ENCODE measurements at regions not wholly inside any gene's neighbourhood (a gene's known extent, or its start where the extent isn't known, plus 50 kb on each side); places are given as distances from the start of the nearest gene placed in this dataset.

DNA sequence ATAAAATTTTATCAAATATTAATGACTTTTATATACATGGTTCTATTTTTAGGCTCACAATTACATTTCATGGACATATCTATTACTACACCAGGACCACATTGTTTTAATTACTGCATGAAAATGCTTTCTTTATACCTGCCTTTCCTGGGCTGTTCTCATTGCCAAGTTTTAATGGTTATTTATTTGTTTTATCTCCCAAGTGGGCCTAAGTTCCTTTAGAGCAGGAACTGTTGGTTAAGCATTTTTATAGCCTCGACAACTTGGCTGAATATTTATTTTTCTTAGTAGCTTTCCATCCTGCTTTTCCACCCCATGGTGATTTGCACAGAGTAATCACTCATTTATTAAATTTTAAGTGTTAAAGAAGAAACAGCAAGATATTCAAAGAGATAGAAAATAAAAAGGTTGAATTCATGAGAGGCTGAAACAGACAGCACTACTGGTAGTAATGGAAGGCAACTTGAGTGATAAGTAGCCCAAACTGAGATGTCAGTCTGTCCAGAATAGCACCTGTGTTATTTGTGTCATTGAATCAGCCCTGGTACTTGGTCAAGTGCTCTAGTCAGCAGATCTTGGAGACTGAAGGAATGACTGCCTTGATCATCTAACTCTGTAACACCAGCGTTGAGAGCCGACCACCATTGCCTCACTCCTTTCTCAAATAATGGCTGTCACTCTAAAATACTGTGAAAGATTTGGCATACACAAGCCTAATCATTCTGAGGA, 119.1 kb upstream of the EGLN3 start:
- TF ChIP-seq, protein P1, sequence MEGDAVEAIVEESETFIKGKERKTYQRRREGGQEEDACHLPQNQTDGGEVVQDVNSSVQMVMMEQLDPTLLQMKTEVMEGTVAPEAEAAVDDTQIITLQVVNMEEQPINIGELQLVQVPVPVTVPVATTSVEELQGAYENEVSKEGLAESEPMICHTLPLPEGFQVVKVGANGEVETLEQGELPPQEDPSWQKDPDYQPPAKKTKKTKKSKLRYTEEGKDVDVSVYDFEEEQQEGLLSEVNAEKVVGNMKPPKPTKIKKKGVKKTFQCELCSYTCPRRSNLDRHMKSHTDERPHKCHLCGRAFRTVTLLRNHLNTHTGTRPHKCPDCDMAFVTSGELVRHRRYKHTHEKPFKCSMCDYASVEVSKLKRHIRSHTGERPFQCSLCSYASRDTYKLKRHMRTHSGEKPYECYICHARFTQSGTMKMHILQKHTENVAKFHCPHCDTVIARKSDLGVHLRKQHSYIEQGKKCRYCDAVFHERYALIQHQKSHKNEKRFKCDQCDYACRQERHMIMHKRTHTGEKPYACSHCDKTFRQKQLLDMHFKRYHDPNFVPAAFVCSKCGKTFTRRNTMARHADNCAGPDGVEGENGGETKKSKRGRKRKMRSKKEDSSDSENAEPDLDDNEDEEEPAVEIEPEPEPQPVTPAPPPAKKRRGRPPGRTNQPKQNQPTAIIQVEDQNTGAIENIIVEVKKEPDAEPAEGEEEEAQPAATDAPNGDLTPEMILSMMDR (IDR thresholded peaks at IDR 0.05; ENCODE audit: unreplicated experiment), result no peak
- H3K9me3 Mint-ChIP-seq (ENCODE audit: unreplicated experiment), result no peaks in the 10 kb centered on the region
- peaks cover 2% of the 10 kb centered on the region for H3K4me1 Mint-ChIP-seq (ENCODE audit: unreplicated experiment)
- H3K36me3 Mint-ChIP-seq (ENCODE audit: low read depth, unreplicated experiment), result no peaks in the 10 kb centered on the region
- no peak for DNase-seq (ENCODE audit: low spot score)
- H3K4me3 Mint-ChIP-seq (ENCODE audit: unreplicated experiment), result no peak overlapping the region
- no peaks in the 10 kb centered on the region for H3K27me3 Mint-ChIP-seq (ENCODE audit: unreplicated experiment)
- no peak overlapping the region for H3K27ac Mint-ChIP-seq (ENCODE audit: unreplicated experiment)

DNA sequence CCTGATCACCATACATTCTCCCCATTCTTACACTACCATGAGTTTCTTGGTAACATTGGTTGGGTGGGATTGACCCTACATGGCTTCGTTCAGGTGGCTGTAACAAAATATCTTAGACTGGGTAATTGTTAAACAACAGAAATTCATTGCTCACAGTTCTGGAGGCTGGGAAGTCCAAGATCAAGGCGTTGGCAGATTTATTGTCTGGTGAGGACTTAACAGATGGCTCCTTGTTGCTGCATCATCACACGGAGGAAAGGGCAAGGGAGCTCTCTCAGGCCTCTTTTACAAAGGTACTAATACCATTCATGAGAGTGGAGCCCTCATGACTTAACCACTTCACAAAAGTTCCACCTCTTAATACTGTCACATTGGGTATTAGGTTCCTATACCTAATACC, 116.7 kb upstream of the EGLN3 start:
- TF ChIP-seq, protein P1 (IDR thresholded peaks at IDR 0.05; ENCODE audit: unreplicated experiment), result no peak
- H3K27me3 Mint-ChIP-seq (ENCODE audit: unreplicated experiment), result no peaks in the 10 kb centered on the region
- DNase-seq (ENCODE audit: low spot score), result no peak
- no peaks in the 10 kb centered on the region for H3K36me3 Mint-ChIP-seq (ENCODE audit: low read depth, unreplicated experiment)
- H3K4me3 Mint-ChIP-seq (ENCODE audit: unreplicated experiment), result no peak overlapping the region
- no peak overlapping the region for H3K27ac Mint-ChIP-seq (ENCODE audit: unreplicated experiment)
- no peaks in the 10 kb centered on the region for H3K9me3 Mint-ChIP-seq (ENCODE audit: unreplicated experiment)
- no peaks in the 10 kb centered on the region for H3K4me1 Mint-ChIP-seq (ENCODE audit: unreplicated experiment)

DNA sequence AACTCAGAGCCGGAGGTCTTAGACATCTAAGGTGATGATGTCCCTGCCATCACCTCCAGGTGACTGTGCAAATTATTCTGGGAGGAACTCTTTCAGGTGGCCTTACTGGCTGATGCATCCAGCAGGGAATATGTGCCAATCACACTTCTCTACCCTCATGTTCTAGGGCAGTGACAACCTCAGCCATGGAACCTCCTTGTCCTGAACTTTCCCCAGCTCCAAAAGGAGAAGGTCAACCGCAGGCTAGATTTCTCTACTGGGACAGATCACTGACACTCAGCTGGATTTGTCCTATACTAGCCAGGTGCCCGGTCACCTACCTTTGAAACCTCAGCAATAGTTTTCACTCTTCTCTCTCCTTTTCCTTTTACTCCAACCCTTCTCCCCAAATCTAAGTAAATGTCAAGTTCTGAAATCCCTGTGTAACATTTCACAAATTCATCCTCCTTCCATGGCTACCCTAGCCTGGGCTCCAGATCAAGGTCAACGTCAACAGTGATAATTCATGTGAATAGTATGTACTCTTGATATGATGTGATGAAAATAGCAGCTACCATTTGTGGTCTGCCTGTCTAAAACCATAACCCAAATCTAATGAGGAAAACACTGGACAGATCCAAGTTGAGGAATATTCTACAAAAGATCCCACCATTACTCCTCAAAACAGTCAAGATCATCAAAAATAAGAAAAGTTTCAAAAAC, 115.0 kb upstream of the EGLN3 start:
- Mint-ChIP-seq H3K27ac (ENCODE audit: unreplicated experiment) (no peak overlapping the region), H3K9me3 (ENCODE audit: unreplicated experiment) (no peaks in the 10 kb centered on the region), H3K4me3 (ENCODE audit: unreplicated experiment) (no peak overlapping the region), H3K27me3 (ENCODE audit: unreplicated experiment) (peaks cover 2% of the 10 kb centered on the region), H3K36me3 (ENCODE audit: low read depth, unreplicated experiment) (no peaks in the 10 kb centered on the region), H3K4me1 (ENCODE audit: unreplicated experiment) (peaks cover 4% of the 10 kb centered on the region)
- TF ChIP-seq, protein P1 (IDR thresholded peaks at IDR 0.05; ENCODE audit: unreplicated experiment), result no peak
- DNase-seq (ENCODE audit: low spot score), result no peak

DNA sequence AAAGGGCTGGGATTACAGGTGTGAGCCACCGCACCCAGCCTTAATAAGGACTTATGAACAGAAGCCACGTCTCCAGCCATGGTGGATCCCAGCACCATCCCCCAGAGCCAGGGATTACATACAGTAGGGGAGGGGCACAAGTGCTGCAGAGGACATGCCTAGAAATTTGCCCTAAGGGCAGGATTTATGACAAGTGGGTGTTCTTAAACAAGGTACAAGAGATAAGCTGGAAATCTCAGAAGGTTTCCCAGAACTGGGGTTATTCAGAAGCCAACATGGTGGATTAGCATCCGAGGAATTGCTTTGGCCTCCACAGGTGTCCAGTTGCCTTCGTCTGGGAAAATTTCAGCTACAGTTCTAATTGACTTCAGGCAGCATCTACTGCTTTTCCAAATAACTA, 114.4 kb upstream of the EGLN3 start:
- H3K27ac Mint-ChIP-seq (ENCODE audit: unreplicated experiment), result no peak overlapping the region
- H3K9me3 Mint-ChIP-seq (ENCODE audit: unreplicated experiment), result no peaks in the 10 kb centered on the region
- peaks cover 2% of the 10 kb centered on the region for H3K27me3 Mint-ChIP-seq (ENCODE audit: unreplicated experiment)
- H3K4me1 Mint-ChIP-seq (ENCODE audit: unreplicated experiment), result peaks cover 4% of the 10 kb centered on the region
- TF ChIP-seq, protein P1 (IDR thresholded peaks at IDR 0.05; ENCODE audit: unreplicated experiment), result no peak
- DNase-seq (ENCODE audit: low spot score), result no peak
- no peak overlapping the region for H3K4me3 Mint-ChIP-seq (ENCODE audit: unreplicated experiment)
- H3K36me3 Mint-ChIP-seq (ENCODE audit: low read depth, unreplicated experiment), result no peaks in the 10 kb centered on the region

DNA sequence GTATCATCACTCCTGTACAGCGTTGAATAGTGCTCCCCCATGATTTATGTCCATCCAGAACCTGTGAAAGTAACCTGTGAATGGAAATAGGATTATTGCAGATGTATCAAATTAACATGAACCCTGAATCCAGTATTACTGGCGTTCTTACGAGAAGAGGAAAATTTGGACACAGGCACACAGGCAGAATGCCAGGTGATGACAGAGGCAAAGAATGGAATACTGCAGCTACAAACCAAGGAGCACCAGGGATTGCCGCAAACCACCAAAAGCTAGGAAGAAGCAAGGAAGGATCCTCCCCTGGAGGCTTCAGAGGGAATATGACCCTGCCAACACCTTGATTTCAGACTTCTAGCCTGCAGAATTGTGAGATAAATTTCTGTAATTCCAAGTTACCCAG, 113.5 kb upstream of the EGLN3 start:
- Mint-ChIP-seq H3K27ac (ENCODE audit: unreplicated experiment) (no peak overlapping the region), H3K4me3 (ENCODE audit: unreplicated experiment) (no peak overlapping the region), H3K4me1 (ENCODE audit: unreplicated experiment) (peaks cover 7% of the 10 kb centered on the region), H3K36me3 (ENCODE audit: low read depth, unreplicated experiment) (no peaks in the 10 kb centered on the region), H3K9me3 (ENCODE audit: unreplicated experiment) (no peaks in the 10 kb centered on the region), H3K27me3 (ENCODE audit: unreplicated experiment) (peaks cover 2% of the 10 kb centered on the region)
- DNase-seq (ENCODE audit: low spot score), result no peak
- TF ChIP-seq, protein P1 (IDR thresholded peaks at IDR 0.05; ENCODE audit: unreplicated experiment), result no peak
